A673 (cell line): ENCODE measurements at regions not wholly inside any gene's neighbourhood (a gene's known extent, or its start where the extent isn't known, plus 50 kb on each side); places are given as distances from the start of the nearest gene placed in this dataset.

Experiments used
- BruUV-seq: library from RNA; stranded (reverse); fragments of 400-500 nt; replicated peaks from 2 replicates; lab custom pipeline; 2021; lab: Mats Ljungman, UMichigan
- CTCF ChIA-PET: fragments of 300-600 bp; sonication (Branson Sonifier 250); formaldehyde crosslinking; loops from one replicate; lab custom pipeline; 2022; ENCODE audit warnings: antibody characterized with exemption; lab: Charles Lee
- POLR2A ChIA-PET: fragments of 300-600 bp; sonication (Branson Sonifier 250); formaldehyde crosslinking; loops from one replicate; lab custom pipeline; 2022; ENCODE audit warnings: antibody characterized with exemption; ENCODE audit not compliant: low non-redundant PET; lab: Charles Lee
- DNase-seq: peaks from one replicate; pipeline ENCODE4 v3.0.0-alpha.2; 2015; ENCODE audit warnings: low spot score
- H3K27ac ChIP-seq: fragments of 200-600 bp; sonication (generic); 2 replicates; pipeline ENCODE4 v1.5.1; 2016; ENCODE audit warnings: mixed run types, low read depth, mild to moderate bottlenecking, mixed read lengths, antibody characterized with exemption, low read length; ENCODE audit not compliant: poor library complexity, severe bottlenecking
- H3K27me3 ChIP-seq: fragments of 200-600 bp; sonication (generic); replicated peaks from 2 replicates; pipeline ENCODE4 v1.6.1; 2017; ENCODE audit warnings: mixed run types, low read depth, mild to moderate bottlenecking, mixed read lengths, antibody characterized with exemption, low read length; ENCODE audit not compliant: insufficient read depth, poor library complexity
- H3K36me3 ChIP-seq: fragments of 200-600 bp; sonication (generic); 2 replicates; pipeline ENCODE4 v1.6.1; 2016; ENCODE audit warnings: mixed run types, mild to moderate bottlenecking, mixed read lengths, antibody characterized with exemption, low read length; ENCODE audit not compliant: insufficient read depth, poor library complexity, severe bottlenecking
- H3K4me1 ChIP-seq: fragments of 200-600 bp; sonication (generic); 2 replicates; pipeline ENCODE4 v1.6.1; 2017; ENCODE audit warnings: mixed run types, mild to moderate bottlenecking, mixed read lengths, antibody characterized with exemption, low read length; ENCODE audit not compliant: insufficient read depth, poor library complexity, severe bottlenecking
- H3K4me3 ChIP-seq: fragments of 200-600 bp; sonication (generic); 2 replicates; pipeline ENCODE4 v1.5.1; 2016; ENCODE audit warnings: low read depth, mixed run types, mild to moderate bottlenecking, mixed read lengths, low read length; ENCODE audit not compliant: poor library complexity, severe bottlenecking
- H3K9me3 ChIP-seq: fragments of 200-600 bp; sonication (generic); 2 replicates; pipeline ENCODE4 v1.6.1; 2016; ENCODE audit warnings: mixed run types, low read depth, mild to moderate bottlenecking, mixed read lengths, antibody characterized with exemption, low read length; ENCODE audit not compliant: poor library complexity, severe bottlenecking
- EZH2 ChIP-seq: fragments of 200-600 bp; sonication (generic); IDR thresholded peaks from 2 replicates; pipeline ENCODE4 v1.6.1; 2017; ENCODE audit warnings: borderline replicate concordance, low read depth, mild to moderate bottlenecking, mixed read lengths, antibody characterized with exemption, low read length; ENCODE audit not compliant: poor library complexity, severe bottlenecking
- intact Hi-C: fragments of 100-400 bp; cut with micrococcal nuclease; formaldehyde crosslinking; loops from one replicate; pipeline ENCODE4 v1.10.0; 2022; ENCODE audit not compliant: unreplicated experiment
- TF ChIP-seq, protein P1 (sequence below): fragments of 300-800, 200-600 bp; sonication (generic); conservative IDR thresholded peaks from 2 replicates; pipeline ENCODE4 v1.5.1; 2017; ENCODE audit warnings: low read depth, mild to moderate bottlenecking, antibody characterized with exemption, low read length, moderate library complexity, mixed read lengths

- no peak for DNase-seq
- H3K27me3 ChIP-seq = no peaks in the 10 kb centered on the region
- no peak overlapping the region for H3K4me3 ChIP-seq
- H3K27ac ChIP-seq = no peak overlapping the region
- TF ChIP-seq, protein P1, sequence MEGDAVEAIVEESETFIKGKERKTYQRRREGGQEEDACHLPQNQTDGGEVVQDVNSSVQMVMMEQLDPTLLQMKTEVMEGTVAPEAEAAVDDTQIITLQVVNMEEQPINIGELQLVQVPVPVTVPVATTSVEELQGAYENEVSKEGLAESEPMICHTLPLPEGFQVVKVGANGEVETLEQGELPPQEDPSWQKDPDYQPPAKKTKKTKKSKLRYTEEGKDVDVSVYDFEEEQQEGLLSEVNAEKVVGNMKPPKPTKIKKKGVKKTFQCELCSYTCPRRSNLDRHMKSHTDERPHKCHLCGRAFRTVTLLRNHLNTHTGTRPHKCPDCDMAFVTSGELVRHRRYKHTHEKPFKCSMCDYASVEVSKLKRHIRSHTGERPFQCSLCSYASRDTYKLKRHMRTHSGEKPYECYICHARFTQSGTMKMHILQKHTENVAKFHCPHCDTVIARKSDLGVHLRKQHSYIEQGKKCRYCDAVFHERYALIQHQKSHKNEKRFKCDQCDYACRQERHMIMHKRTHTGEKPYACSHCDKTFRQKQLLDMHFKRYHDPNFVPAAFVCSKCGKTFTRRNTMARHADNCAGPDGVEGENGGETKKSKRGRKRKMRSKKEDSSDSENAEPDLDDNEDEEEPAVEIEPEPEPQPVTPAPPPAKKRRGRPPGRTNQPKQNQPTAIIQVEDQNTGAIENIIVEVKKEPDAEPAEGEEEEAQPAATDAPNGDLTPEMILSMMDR = no peak
- TF ChIP-seq EZH2 = no peak
- intact Hi-C loops = no loop called here
- H3K9me3 ChIP-seq = no peaks in the 10 kb centered on the region
- ChIA-PET POLR2A (no interaction called here), CTCF (interaction anchor here (0.6 kb wide), 1 partner anchor 502 kb away, joined by 4 read pairs; no protein-coding TSS in a partner anchor)
- H3K4me1 ChIP-seq = no peaks in the 10 kb centered on the region
- no TSS peak for BruUV-seq
- H3K36me3 ChIP-seq = no peaks in the 10 kb centered on the region
Measured at GRCh38 chr4:138512756-138513155, 270.6 kb upstream of the SLC7A11 start.

DNA sequence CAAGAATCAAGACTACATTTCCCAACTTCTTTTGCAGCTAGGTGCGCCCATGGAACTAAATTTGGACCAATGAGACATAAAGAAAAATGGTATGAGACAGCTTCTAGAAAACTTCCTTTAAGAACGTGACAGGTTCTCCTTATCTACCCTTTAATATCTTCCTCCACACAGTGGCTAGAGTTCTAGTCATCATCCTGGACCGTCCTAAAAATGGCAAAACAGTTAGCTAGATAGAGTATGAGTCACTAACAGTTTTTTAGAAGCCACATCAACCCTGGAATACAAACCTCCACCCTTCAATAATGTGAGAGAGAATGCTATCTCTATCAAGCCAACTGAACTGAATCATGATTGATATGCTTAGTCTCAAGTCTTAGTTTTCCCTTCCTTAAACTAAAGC, 267.9 kb upstream of the SLC7A11 start:
- TF ChIP-seq, protein P1 = no peak
- no peak for TF ChIP-seq EZH2
- BruUV-seq = no TSS peak
- H3K27ac ChIP-seq = no peak overlapping the region
- no peak for DNase-seq
- no peaks in the 10 kb centered on the region for H3K36me3 ChIP-seq
- POLR2A ChIA-PET = no interaction called here
- H3K9me3 ChIP-seq = no peaks in the 10 kb centered on the region
- H3K27me3 ChIP-seq = no peaks in the 10 kb centered on the region
- intact Hi-C loops = no loop called here
- CTCF ChIA-PET = no interaction called here
- H3K4me3 ChIP-seq = no peak overlapping the region
- no peaks in the 10 kb centered on the region for H3K4me1 ChIP-seq

GRCh38 chr4:138509346-138509745, 267.2 kb upstream of the SLC7A11 start:
- intact Hi-C loops = no loop called here
- no peak for TF ChIP-seq EZH2
- TF ChIP-seq, protein P1 = no peak
- Histone ChIP-seq H3K4me3 (no peak overlapping the region), H3K27ac (no peak overlapping the region), H3K27me3 (no peaks in the 10 kb centered on the region), H3K36me3 (no peaks in the 10 kb centered on the region), H3K4me1 (no peaks in the 10 kb centered on the region), H3K9me3 (no peaks in the 10 kb centered on the region)
- ChIA-PET CTCF (no interaction called here), POLR2A (no interaction called here)
- no peak for DNase-seq
- BruUV-seq = no TSS peak
